ENCODE measurements at regions not wholly inside any gene's neighbourhood (a gene's known extent, or its start where the extent isn't known, plus 50 kb on each side); places are given as distances from the start of the nearest gene placed in this dataset.

GRCh38 chrX:140346729-140347128 is 158.1 kb downstream of the SOX3 start:
- no peaks in the 10 kb centered on the region for H3K9me3 Mint-ChIP-seq
- DNase-seq (no peak), ATAC-seq (no peak)
- no CpG with 5 or more reads among the region's 1 CpG for WGBS (ENCODE audit: insufficient coverage)
- H3K4me1 Mint-ChIP-seq = no peaks in the 10 kb centered on the region
- intact Hi-C loops (cut with micrococcal nuclease) = no loop called here
- H3K4me1 ChIP-seq (ENCODE audit: control insufficient read depth, insufficient read depth, low read length) = no peaks in the 10 kb centered on the region
- H3K27ac ChIP-seq (ENCODE audit: low read length) = no peak overlapping the region
- H3K27me3 Mint-ChIP-seq (ENCODE audit: low read depth in 2 of 2) = no peaks in the 10 kb centered on the region
- no peak for TF ChIP-seq CTCF (IDR thresholded peaks at IDR 0.05)
- H3K36me3 Mint-ChIP-seq = no peaks in the 10 kb centered on the region
- no peaks in the 10 kb centered on the region for H3K9me3 ChIP-seq (ENCODE audit: control insufficient read depth, insufficient read depth, low read length)
- H3K27ac Mint-ChIP-seq = no peak overlapping the region
- no peaks in the 10 kb centered on the region for H3K36me3 ChIP-seq (ENCODE audit: control insufficient read depth, insufficient read depth, low read length)
- no peak overlapping the region for H3K4me3 ChIP-seq (ENCODE audit: low read length)
- no peak overlapping the region for H3K4me3 Mint-ChIP-seq
- no peaks in the 10 kb centered on the region for H3K27me3 ChIP-seq (ENCODE audit: control insufficient read depth, insufficient read depth, low read length)

GRCh38 chrX:140343226-140343868 is 161.5 kb downstream of the SOX3 start:
- no peaks in the 10 kb centered on the region for H3K4me1 ChIP-seq (ENCODE audit: control insufficient read depth, insufficient read depth, low read length)
- no peak for DNase-seq
- whole genome bisulfite sequencing (ENCODE audit: insufficient coverage) = 87% methylated on average over 5 of the region's 5 CpGs
- Mint-ChIP-seq H3K9me3 (peaks cover 0 to 4% of the 10 kb centered on the region in 2 donors), H3K4me3 (no peak overlapping the region), H3K27ac (no peak overlapping the region), H3K27me3 (ENCODE audit: low read depth in 2 of 2) (peaks cover 0 to 8% of the 10 kb centered on the region in 2 donors), H3K36me3 (no peaks in the 10 kb centered on the region), H3K4me1 (no peaks in the 10 kb centered on the region)
- ATAC-seq = no peak
- TF ChIP-seq CTCF (IDR thresholded peaks at IDR 0.05) = no peak
- no peaks in the 10 kb centered on the region for H3K27me3 ChIP-seq (ENCODE audit: control insufficient read depth, insufficient read depth, low read length)
- no peak overlapping the region for H3K4me3 ChIP-seq (ENCODE audit: low read length)
- H3K9me3 ChIP-seq (ENCODE audit: control insufficient read depth, insufficient read depth, low read length) = no peaks in the 10 kb centered on the region
- no peaks in the 10 kb centered on the region for H3K36me3 ChIP-seq (ENCODE audit: control insufficient read depth, insufficient read depth, low read length)
- intact Hi-C loops (cut with micrococcal nuclease) = no loop called here
- no peak overlapping the region for H3K27ac ChIP-seq (ENCODE audit: low read length)

GRCh38 chrX:140342410-140342809 is 162.5 kb downstream of the SOX3 start:
- peaks cover 0 to 4% of the 10 kb centered on the region in 2 donors for H3K9me3 Mint-ChIP-seq
- H3K4me1 ChIP-seq (ENCODE audit: control insufficient read depth, insufficient read depth, low read length) = no peaks in the 10 kb centered on the region
- H3K4me1 Mint-ChIP-seq = no peaks in the 10 kb centered on the region
- no peak for DNase-seq
- H3K4me3 ChIP-seq (ENCODE audit: low read length) = no peak overlapping the region
- no peak for TF ChIP-seq CTCF (IDR thresholded peaks at IDR 0.05)
- WGBS (ENCODE audit: insufficient coverage) = 48% methylated on average over 1 of the region's 1 CpG
- no peaks in the 10 kb centered on the region for H3K36me3 Mint-ChIP-seq
- ATAC-seq = no peak
- H3K27me3 Mint-ChIP-seq (ENCODE audit: low read depth in 2 of 2) = peaks cover 0 to 8% of the 10 kb centered on the region in 2 donors
- H3K9me3 ChIP-seq (ENCODE audit: control insufficient read depth, insufficient read depth, low read length) = no peaks in the 10 kb centered on the region
- no peak overlapping the region for H3K27ac ChIP-seq (ENCODE audit: low read length)
- H3K4me3 Mint-ChIP-seq = no peak overlapping the region
- H3K27ac Mint-ChIP-seq = no peak overlapping the region
- H3K27me3 ChIP-seq (ENCODE audit: control insufficient read depth, insufficient read depth, low read length) = no peaks in the 10 kb centered on the region
- no peaks in the 10 kb centered on the region for H3K36me3 ChIP-seq (ENCODE audit: control insufficient read depth, insufficient read depth, low read length)
- intact Hi-C loops (cut with micrococcal nuclease) = no loop called here

- Histone ChIP-seq H3K9me3 (ENCODE audit: control insufficient read depth, insufficient read depth, low read length) (no peaks in the 10 kb centered on the region), H3K27ac (ENCODE audit: low read length) (no peak overlapping the region), H3K36me3 (ENCODE audit: control insufficient read depth, insufficient read depth, low read length) (no peaks in the 10 kb centered on the region), H3K4me1 (ENCODE audit: control insufficient read depth, insufficient read depth, low read length) (no peaks in the 10 kb centered on the region), H3K4me3 (ENCODE audit: low read length) (no peak overlapping the region), H3K27me3 (ENCODE audit: control insufficient read depth, insufficient read depth, low read length) (no peaks in the 10 kb centered on the region)
- TF ChIP-seq CTCF (IDR thresholded peaks at IDR 0.05) = no peak
- no peak for ATAC-seq
- intact Hi-C loops (cut with micrococcal nuclease) = no loop called here
- no peak overlapping the region for H3K27ac Mint-ChIP-seq
- H3K27me3 Mint-ChIP-seq (ENCODE audit: low read depth in 2 of 2) = peaks cover 0 to 8% of the 10 kb centered on the region in 2 donors
- WGBS (ENCODE audit: insufficient coverage) = no CpG with 5 or more reads among the region's 1 CpG
- H3K4me1 Mint-ChIP-seq = no peaks in the 10 kb centered on the region
- no peak for DNase-seq
- H3K4me3 Mint-ChIP-seq = no peak overlapping the region
- H3K9me3 Mint-ChIP-seq = peaks cover 0 to 9% of the 10 kb centered on the region in 2 donors
- H3K36me3 Mint-ChIP-seq = no peaks in the 10 kb centered on the region
Observed at GRCh38 chrX:140337263-140337662, 167.6 kb downstream of the SOX3 start.
